Calu3 (cell line): ENCODE measurements at regions not wholly inside any gene's neighbourhood (a gene's known extent, or its start where the extent isn't known, plus 50 kb on each side); places are given as distances from the start of the nearest gene placed in this dataset.
A peak's percentile ranks its signal among the peaks of the same experiment; 100 is the strongest.

ENCODE experiments used
- BruUV-seq: library from RNA; stranded (reverse); fragments of 400-500 nt; replicated peaks from 2 replicates; lab custom pipeline; 2021; lab: Mats Ljungman, UMichigan
- CTCF ChIA-PET: fragments of 300-600 bp; sonication (Branson Sonifier 250); formaldehyde crosslinking; loops from one replicate; lab custom pipeline; 2022; ENCODE audit warnings: antibody characterized with exemption; lab: Charles Lee
- DNase-seq: peaks from one replicate; pipeline ENCODE4 v3.0.0; 2022
- H3K27ac Mint-ChIP-seq: one replicate; pipeline ENCODE4 v1.8.0; 2022; ENCODE audit warnings: mixed read lengths; ENCODE audit not compliant: unreplicated experiment
- H3K27me3 Mint-ChIP-seq: one replicate; pipeline ENCODE4 v1.8.0; 2022; ENCODE audit warnings: mixed read lengths; ENCODE audit not compliant: unreplicated experiment
- H3K36me3 Mint-ChIP-seq: one replicate; pipeline ENCODE4 v1.8.0; 2022; ENCODE audit warnings: mild to moderate bottlenecking, moderate library complexity, mixed read lengths; ENCODE audit not compliant: insufficient read depth, unreplicated experiment
- H3K4me1 Mint-ChIP-seq: one replicate; pipeline ENCODE4 v1.8.0; 2022; ENCODE audit warnings: mild to moderate bottlenecking, low read depth, mixed read lengths; ENCODE audit not compliant: unreplicated experiment
- H3K4me3 Mint-ChIP-seq: one replicate; pipeline ENCODE4 v1.8.0; 2022; ENCODE audit warnings: mild to moderate bottlenecking, low read depth, moderate library complexity, mixed read lengths; ENCODE audit not compliant: unreplicated experiment
- H3K9me3 Mint-ChIP-seq: one replicate; pipeline ENCODE4 v1.8.0; 2022; ENCODE audit warnings: low read depth, mixed read lengths; ENCODE audit not compliant: unreplicated experiment
- intact Hi-C: fragments of 100-400 bp; cut with micrococcal nuclease; formaldehyde crosslinking; loops from one replicate; pipeline ENCODE4 v1.10.0; 2022; ENCODE audit not compliant: unreplicated experiment
- TF ChIP-seq, protein P1 (sequence below): fragments of 200-600 bp; IDR thresholded peaks from one replicate; pipeline ENCODE4 v1.8.0; 2022; ENCODE audit warnings: antibody characterized with exemption; ENCODE audit not compliant: unreplicated experiment

DNA sequence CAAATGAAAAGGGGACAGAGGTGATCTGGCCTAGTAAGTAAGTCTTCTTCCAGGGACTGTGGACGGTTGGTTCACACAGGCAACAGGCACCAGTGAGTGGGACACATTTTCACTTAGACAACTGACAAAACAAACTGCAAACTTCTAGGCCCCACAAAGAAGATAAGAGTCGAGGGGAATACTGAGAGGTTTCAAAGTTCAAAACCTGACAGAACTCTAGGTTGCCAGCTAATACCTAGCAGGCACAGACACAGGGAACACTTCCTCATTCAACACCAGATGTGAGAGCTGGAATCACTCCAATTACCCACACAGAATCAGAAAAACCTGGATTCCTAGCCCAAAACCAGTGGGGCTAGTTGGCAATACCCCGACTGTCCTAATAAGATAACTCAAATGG lies 621.7 kb downstream of the ZPLD1 start:
- H3K9me3 Mint-ChIP-seq: no peaks in the 10 kb centered on the region
- CTCF ChIA-PET: no interaction called here
- TF ChIP-seq, protein P1, sequence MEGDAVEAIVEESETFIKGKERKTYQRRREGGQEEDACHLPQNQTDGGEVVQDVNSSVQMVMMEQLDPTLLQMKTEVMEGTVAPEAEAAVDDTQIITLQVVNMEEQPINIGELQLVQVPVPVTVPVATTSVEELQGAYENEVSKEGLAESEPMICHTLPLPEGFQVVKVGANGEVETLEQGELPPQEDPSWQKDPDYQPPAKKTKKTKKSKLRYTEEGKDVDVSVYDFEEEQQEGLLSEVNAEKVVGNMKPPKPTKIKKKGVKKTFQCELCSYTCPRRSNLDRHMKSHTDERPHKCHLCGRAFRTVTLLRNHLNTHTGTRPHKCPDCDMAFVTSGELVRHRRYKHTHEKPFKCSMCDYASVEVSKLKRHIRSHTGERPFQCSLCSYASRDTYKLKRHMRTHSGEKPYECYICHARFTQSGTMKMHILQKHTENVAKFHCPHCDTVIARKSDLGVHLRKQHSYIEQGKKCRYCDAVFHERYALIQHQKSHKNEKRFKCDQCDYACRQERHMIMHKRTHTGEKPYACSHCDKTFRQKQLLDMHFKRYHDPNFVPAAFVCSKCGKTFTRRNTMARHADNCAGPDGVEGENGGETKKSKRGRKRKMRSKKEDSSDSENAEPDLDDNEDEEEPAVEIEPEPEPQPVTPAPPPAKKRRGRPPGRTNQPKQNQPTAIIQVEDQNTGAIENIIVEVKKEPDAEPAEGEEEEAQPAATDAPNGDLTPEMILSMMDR: no peak
- H3K4me1 Mint-ChIP-seq: peaks cover 34% of the 10 kb centered on the region
- peak overlapping the region; percentile 43 for H3K27ac Mint-ChIP-seq
- DNase-seq: peak; percentile 9
- intact Hi-C loops: loop anchor here (5.0 kb wide), 1 partner anchor 71 kb away; no protein-coding TSS in a partner anchor
- H3K27me3 Mint-ChIP-seq: no peaks in the 10 kb centered on the region
- no TSS peak for BruUV-seq
- H3K4me3 Mint-ChIP-seq: peak overlapping the region; percentile 32
- no peaks in the 10 kb centered on the region for H3K36me3 Mint-ChIP-seq

DNA sequence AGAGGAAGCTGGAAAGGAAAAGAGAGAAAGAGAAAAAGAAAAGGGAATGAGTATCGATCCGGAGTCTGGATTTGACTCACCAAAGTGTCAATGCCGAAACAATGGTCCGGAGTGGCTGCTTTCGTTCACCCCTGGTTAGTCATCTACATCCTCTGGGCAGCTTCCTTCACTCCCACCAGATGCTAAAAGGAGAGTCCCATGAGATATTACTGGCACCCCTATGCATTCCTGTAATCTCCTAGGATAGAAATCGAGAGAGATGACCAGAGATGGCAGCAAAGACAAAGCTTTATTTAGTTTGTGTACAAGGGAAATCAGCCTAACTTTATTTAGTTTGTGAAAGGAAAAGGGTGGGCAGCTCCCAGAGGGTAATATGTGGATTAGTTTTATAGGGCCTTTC lies 622.2 kb downstream of the ZPLD1 start:
- no peaks in the 10 kb centered on the region for H3K9me3 Mint-ChIP-seq
- CTCF ChIA-PET: no interaction called here
- no peaks in the 10 kb centered on the region for H3K27me3 Mint-ChIP-seq
- intact Hi-C loops: loop anchor here (5.0 kb wide), 1 partner anchor 70 kb away; no protein-coding TSS in a partner anchor
- no peaks in the 10 kb centered on the region for H3K36me3 Mint-ChIP-seq
- H3K27ac Mint-ChIP-seq: peak overlapping the region; percentile 43
- peak overlapping the region; percentile 32 for H3K4me3 Mint-ChIP-seq
- peaks cover 33% of the 10 kb centered on the region for H3K4me1 Mint-ChIP-seq
- DNase-seq: peak; percentile 35
- BruUV-seq: no TSS peak
- TF ChIP-seq, protein P1: no peak

DNA sequence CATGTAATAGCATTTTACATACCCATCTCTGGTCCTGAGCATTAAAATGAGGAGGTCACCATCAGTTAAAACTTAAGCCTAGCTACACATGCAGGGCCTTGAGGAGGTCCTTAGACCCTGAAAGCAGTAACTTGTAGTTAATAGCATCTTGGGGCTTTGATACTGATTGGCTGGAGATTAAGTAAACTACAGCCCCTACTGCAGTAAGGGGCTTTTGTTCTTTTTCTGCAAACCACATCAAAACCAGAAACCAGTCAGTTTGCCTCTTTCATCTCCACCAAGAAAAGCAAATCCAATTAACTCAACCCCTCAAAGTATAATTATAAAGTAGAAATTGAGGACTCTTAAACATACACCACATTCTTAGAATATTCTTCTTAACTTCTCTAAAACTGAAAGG lies 622.7 kb downstream of the ZPLD1 start:
- DNase-seq: no peak
- no peaks in the 10 kb centered on the region for H3K27me3 Mint-ChIP-seq
- no TSS peak for BruUV-seq
- no peak overlapping the region for H3K27ac Mint-ChIP-seq
- H3K36me3 Mint-ChIP-seq: no peaks in the 10 kb centered on the region
- CTCF ChIA-PET: no interaction called here
- H3K4me1 Mint-ChIP-seq: peaks cover 28% of the 10 kb centered on the region
- H3K4me3 Mint-ChIP-seq: no peak overlapping the region
- H3K9me3 Mint-ChIP-seq: no peaks in the 10 kb centered on the region
- intact Hi-C loops: loop anchor here (5.0 kb wide), 1 partner anchor 70 kb away; no protein-coding TSS in a partner anchor
- TF ChIP-seq, protein P1: no peak

DNA sequence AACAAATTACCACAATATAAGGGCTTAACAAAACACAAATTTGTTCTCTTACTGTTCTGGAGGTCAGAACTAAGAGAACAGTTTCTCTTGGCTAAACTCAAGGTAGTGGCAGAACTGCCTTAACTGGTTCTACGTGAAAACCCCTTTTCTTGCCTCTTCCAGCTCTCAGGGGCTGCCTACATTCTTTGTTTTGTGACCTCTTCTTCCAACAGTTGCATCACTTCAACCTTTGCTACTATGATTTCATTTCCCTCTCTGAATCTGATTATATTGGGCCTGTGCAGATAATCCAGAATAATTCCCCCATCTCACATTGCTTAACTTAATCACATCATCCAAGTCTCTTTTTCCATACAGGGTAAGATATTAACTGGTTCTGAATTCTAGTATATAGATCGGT lies 624.6 kb downstream of the ZPLD1 start:
- CTCF ChIA-PET: interaction anchor here (1.4 kb wide), 1 partner anchor 19 kb away, joined by 4 read pairs; no protein-coding TSS in a partner anchor
- DNase-seq: peak; percentile 47
- H3K4me3 Mint-ChIP-seq: peak overlapping the region; percentile 3
- no peaks in the 10 kb centered on the region for H3K36me3 Mint-ChIP-seq
- intact Hi-C loops: loop anchor here (2.0 to 5.0 kb wide), 2 partner anchors 25 to 68 kb away; no protein-coding TSS in a partner anchor
- H3K27ac Mint-ChIP-seq: peak overlapping the region; percentile 80
- H3K27me3 Mint-ChIP-seq: no peaks in the 10 kb centered on the region
- H3K9me3 Mint-ChIP-seq: no peaks in the 10 kb centered on the region
- BruUV-seq: no TSS peak
- TF ChIP-seq, protein P1: no peak
- peaks cover 38% of the 10 kb centered on the region for H3K4me1 Mint-ChIP-seq
